OCI-LY1 (cell line): ENCODE measurements at regions not wholly inside any gene's neighbourhood (a gene's known extent, or its start where the extent isn't known, plus 50 kb on each side); places are given as distances from the start of the nearest gene placed in this dataset.

Source experiments
- H2AFZ ChIP-seq: fragments of 200-600 bp; sonication (generic), shearing (Covaris generic); 2 replicates; pipeline ENCODE4 v1.6.0; 2014; ENCODE audit warnings: antibody characterized with exemption, mild to moderate bottlenecking, low read length
- H3F3A ChIP-seq: fragments of 200-600 bp; sonication (generic), shearing (Covaris generic); 2 replicates; pipeline ENCODE4 v1.6.0; 2014; ENCODE audit warnings: mild to moderate bottlenecking, antibody characterized with exemption, low read length, moderate library complexity; ENCODE audit not compliant: insufficient read depth
- H3K27ac ChIP-seq: fragments of 200-600 bp; sonication (generic); 2 replicates; pipeline ENCODE4 v1.5.1; 2014; ENCODE audit warnings: low read length, mixed run types, mild to moderate bottlenecking, low read depth; ENCODE audit not compliant: poor library complexity, severe bottlenecking
- H3K27me3 ChIP-seq: fragments of 200-600 bp; sonication (generic); 2 replicates; pipeline ENCODE4 v1.6.0; 2014; ENCODE audit warnings: antibody characterized with exemption, mild to moderate bottlenecking, low read length, moderate library complexity; ENCODE audit not compliant: insufficient read depth
- H3K36me3 ChIP-seq: fragments of 200-600 bp; sonication (generic); 2 replicates; pipeline ENCODE4 v1.6.1; 2014; ENCODE audit warnings: mild to moderate bottlenecking, antibody characterized with exemption, low read length, moderate library complexity, mixed read lengths; ENCODE audit not compliant: insufficient read depth
- H3K4me1 ChIP-seq: fragments of 200-600 bp; sonication (generic); 2 replicates; pipeline ENCODE4 v1.5.1; 2014; ENCODE audit warnings: mild to moderate bottlenecking, low read length, moderate library complexity; ENCODE audit not compliant: insufficient read depth, severe bottlenecking
- H3K4me2 ChIP-seq: fragments of 200-600 bp; sonication (generic), shearing (Covaris generic); 2 replicates; pipeline ENCODE4 v1.6.1; 2014; ENCODE audit warnings: low read length
- H3K4me3 ChIP-seq: fragments of 200-600 bp; sonication (generic); 2 replicates; pipeline ENCODE4 v1.5.1; 2014; ENCODE audit warnings: low read length, low read depth, mild to moderate bottlenecking, mixed read lengths; ENCODE audit not compliant: poor library complexity, severe bottlenecking
- H3K79me2 ChIP-seq: fragments of 200-600 bp; shearing (Covaris generic); 2 replicates; pipeline ENCODE4 v1.6.1; 2016; ENCODE audit warnings: mixed run types, low read length, mixed read lengths; ENCODE audit not compliant: insufficient read depth
- H3K9ac ChIP-seq: fragments of 200-600 bp; sonication (generic), shearing (Covaris generic); 2 replicates; pipeline ENCODE4 v1.6.1; 2014; ENCODE audit warnings: mild to moderate bottlenecking, low read length, mixed read lengths
- H3K9me2 ChIP-seq: fragments of 200-600 bp; sonication (generic), shearing (Covaris generic); 2 replicates; pipeline ENCODE4 v1.6.1; 2014; ENCODE audit warnings: low read depth, mild to moderate bottlenecking, low read length, mixed read lengths
- H3K9me3 ChIP-seq: fragments of 200-600 bp; shearing (Covaris generic); 2 replicates; pipeline ENCODE4 v1.6.1; 2014; ENCODE audit warnings: low read length, mixed read lengths
- H4K20me1 ChIP-seq: fragments of 200-600 bp; sonication (generic), shearing (Covaris generic); 2 replicates; pipeline ENCODE4 v1.6.0; 2016; ENCODE audit warnings: mild to moderate bottlenecking, low read length; ENCODE audit not compliant: insufficient read depth
- CTCF ChIP-seq: fragments of 200-600 bp; sonication (generic), shearing (Covaris generic); IDR thresholded peaks from 2 replicates; pipeline ENCODE4 v1.5.1; 2017; ENCODE audit warnings: mild to moderate bottlenecking, antibody characterized with exemption, low read length, moderate library complexity, mixed read lengths
- EZH2 ChIP-seq: fragments of 200-600 bp; sonication (generic), shearing (Covaris generic); IDR thresholded peaks from 2 replicates; pipeline ENCODE4 v1.8.0; 2017; ENCODE audit warnings: borderline replicate concordance, mixed run types, mild to moderate bottlenecking, antibody characterized with exemption, low read length, moderate library complexity, mixed read lengths

- Histone ChIP-seq H3K4me2 (no peak overlapping the region), H4K20me1 (no peaks in the 10 kb centered on the region), H3K27ac (no peak overlapping the region), H3K9me2 (no peaks in the 10 kb centered on the region), H3K9me3 (no peaks in the 10 kb centered on the region), H3K27me3 (no peaks in the 10 kb centered on the region), H3K36me3 (no peaks in the 10 kb centered on the region), H3F3A (no peaks in the 10 kb centered on the region), H3K4me1 (no peaks in the 10 kb centered on the region), H3K9ac (no peak overlapping the region), H3K79me2 (no peaks in the 10 kb centered on the region), H3K4me3 (no peak overlapping the region), H2AFZ (no peak overlapping the region)
- TF ChIP-seq EZH2 (no peak), CTCF (no peak)
These were observed 87.1 kb downstream of the NDUFS5 start for GRCh38 chr1:39113109-39113743.

GRCh38 chr1:39115271-39116110 is 89.0 kb upstream of the MACF1 start:
- Histone ChIP-seq H3K4me3 (no peak overlapping the region), H3K36me3 (no peaks in the 10 kb centered on the region), H3K27ac (no peak overlapping the region), H3K4me2 (no peak overlapping the region), H3K9ac (no peak overlapping the region), H3K9me2 (no peaks in the 10 kb centered on the region), H4K20me1 (no peaks in the 10 kb centered on the region), H3K4me1 (no peaks in the 10 kb centered on the region), H3K9me3 (no peaks in the 10 kb centered on the region), H3K79me2 (no peaks in the 10 kb centered on the region), H3K27me3 (no peaks in the 10 kb centered on the region), H3F3A (no peaks in the 10 kb centered on the region), H2AFZ (no peak overlapping the region)
- TF ChIP-seq CTCF (no peak), EZH2 (no peak)

GRCh38 chr1:39116116-39116607 is 88.3 kb upstream of the MACF1 start:
- no peaks in the 10 kb centered on the region for H4K20me1 ChIP-seq
- no peak for TF ChIP-seq CTCF
- no peak for TF ChIP-seq EZH2
- H3K36me3 ChIP-seq: no peaks in the 10 kb centered on the region
- H2AFZ ChIP-seq: no peak overlapping the region
- H3K9me2 ChIP-seq: no peaks in the 10 kb centered on the region
- H3K4me3 ChIP-seq: no peak overlapping the region
- no peaks in the 10 kb centered on the region for H3F3A ChIP-seq
- no peak overlapping the region for H3K27ac ChIP-seq
- H3K79me2 ChIP-seq: no peaks in the 10 kb centered on the region
- no peaks in the 10 kb centered on the region for H3K4me1 ChIP-seq
- no peaks in the 10 kb centered on the region for H3K9me3 ChIP-seq
- no peak overlapping the region for H3K4me2 ChIP-seq
- H3K9ac ChIP-seq: no peak overlapping the region
- no peaks in the 10 kb centered on the region for H3K27me3 ChIP-seq
